PC-9 (cell line): ENCODE measurements at regions not wholly inside any gene's neighbourhood (a gene's known extent, or its start where the extent isn't known, plus 50 kb on each side); places are given as distances from the start of the nearest gene placed in this dataset.

Source experiments
- BruUV-seq: library from RNA; stranded (reverse); fragments of 400-500 nt; replicated peaks from 2 replicates; lab custom pipeline; 2021; lab: Mats Ljungman, UMichigan
- CTCF ChIA-PET: fragments of 300-600 bp; sonication (Branson Sonifier 250); formaldehyde crosslinking; loops from one replicate; lab custom pipeline; 2022; ENCODE audit warnings: antibody characterized with exemption; lab: Charles Lee
- POLR2A ChIA-PET: fragments of 300-600 bp; sonication (Branson Sonifier 250); formaldehyde crosslinking; loops from one replicate; lab custom pipeline; 2022; ENCODE audit warnings: antibody characterized with exemption; ENCODE audit not compliant: unreplicated experiment; lab: Charles Lee
- DNase-seq, 2 experiments: peaks; one replicate each; pipeline versions ENCODE4 v3.0.0 to v3.0.0-alpha.2; 2015 to 2022; ENCODE audit warnings: mixed read lengths in 1 of 2
- H2AFZ ChIP-seq: fragments of 200-600 bp; sonication (generic); 2 replicates; pipeline ENCODE4 v1.8.1; 2017; ENCODE audit warnings: antibody characterized with exemption
- H3F3A ChIP-seq: fragments of 200-600 bp; sonication (generic); 2 replicates; pipeline ENCODE4 v1.8.1; 2017; ENCODE audit warnings: antibody characterized with exemption, mild to moderate bottlenecking, low read depth; ENCODE audit not compliant: insufficient read depth
- H3K27ac ChIP-seq: fragments of 200-600 bp; sonication (generic); 2 replicates; pipeline ENCODE4 v1.6.1; 2016; ENCODE audit warnings: mixed run types
- H3K27me3 ChIP-seq: fragments of 200-600 bp; sonication (generic); 2 replicates; pipeline ENCODE4 v1.6.1; 2016; ENCODE audit warnings: low read depth, mixed run types; ENCODE audit not compliant: insufficient read depth
- H3K36me3 ChIP-seq: fragments of 200-600 bp; sonication (generic); 2 replicates; pipeline ENCODE4 v1.6.1; 2016; ENCODE audit warnings: low read depth, mixed run types
- H3K4me1 ChIP-seq: fragments of 200-600 bp; sonication (generic); replicated peaks from 2 replicates; pipeline ENCODE4 v1.6.1; 2016; ENCODE audit warnings: mixed run types; ENCODE audit not compliant: insufficient read depth
- H3K4me2 ChIP-seq: fragments of 200-600 bp; sonication (generic); 2 replicates; pipeline ENCODE4 v1.6.1; 2017; ENCODE audit warnings: mixed run types
- H3K4me3 ChIP-seq: fragments of 200-600 bp; sonication (generic); 2 replicates; pipeline ENCODE4 v1.6.1; 2016; ENCODE audit warnings: mixed run types
- H3K79me2 ChIP-seq: fragments of 200-600 bp; sonication (generic); 2 replicates; pipeline ENCODE4 v1.6.1; 2017; ENCODE audit warnings: low read depth, mixed run types
- H3K9me2 ChIP-seq: fragments of 200-600 bp; sonication (generic); 2 replicates; pipeline ENCODE4 v1.8.1; 2017; ENCODE audit warnings: mild to moderate bottlenecking; ENCODE audit not compliant: insufficient read depth
- H3K9me3 ChIP-seq: fragments of 200-600 bp; sonication (generic); 2 replicates; pipeline ENCODE4 v1.8.1; 2016; ENCODE audit warnings: low read depth; ENCODE audit not compliant: insufficient read depth
- H4K20me1 ChIP-seq: fragments of 200-600 bp; sonication (generic); 2 replicates; pipeline ENCODE4 v1.8.1; 2017; ENCODE audit not compliant: insufficient read depth
- EZH2 ChIP-seq: fragments of 200-600 bp; sonication (generic); IDR thresholded peaks from 2 replicates; pipeline ENCODE4 v1.8.0; 2017; ENCODE audit warnings: antibody characterized with exemption, low read depth
- intact Hi-C: fragments of 100-400 bp; cut with micrococcal nuclease; formaldehyde crosslinking; loops from one replicate; pipeline ENCODE4 v1.10.0; 2022; ENCODE audit not compliant: unreplicated experiment
- TF ChIP-seq, protein P1 (sequence below): fragments of 200-600 bp; sonication (generic); conservative IDR thresholded peaks from 2 replicates; pipeline ENCODE4 v1.6.1; 2017; ENCODE audit warnings: mixed run types, antibody characterized with exemption, mild to moderate bottlenecking, moderate library complexity

DNA sequence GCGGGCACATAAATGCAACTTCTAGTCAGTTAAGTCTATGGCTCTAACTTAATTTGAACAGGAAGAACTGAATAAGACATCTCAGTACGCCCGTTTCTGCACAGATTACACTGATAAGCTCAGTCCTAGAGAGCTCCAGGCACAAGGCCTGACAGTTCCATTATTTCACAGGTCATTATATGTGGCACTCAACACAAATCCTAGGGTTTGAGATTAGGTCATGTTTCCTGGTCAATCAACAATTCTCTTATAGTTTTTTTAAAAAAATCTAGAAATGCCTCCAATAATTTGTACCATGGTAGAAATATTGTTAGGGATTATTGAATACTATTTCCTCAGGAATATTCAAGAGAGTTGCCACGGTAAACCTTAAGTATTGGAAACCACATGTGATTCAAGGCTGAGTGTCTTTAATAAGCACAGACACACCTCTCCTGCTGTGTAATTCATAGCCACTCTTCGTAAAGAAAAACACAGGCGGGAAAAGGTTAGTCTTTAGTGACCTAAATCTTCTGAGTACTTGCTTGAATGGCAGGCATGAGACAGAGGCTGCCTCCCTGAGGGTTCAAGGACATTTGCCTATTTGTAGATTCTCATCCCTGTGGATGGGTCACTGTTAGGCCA lies 342.9 kb upstream of the ADGRL3 start:
- H3K9me3 ChIP-seq = no peaks in the 10 kb centered on the region
- POLR2A ChIA-PET = no interaction called here
- no peak for DNase-seq
- BruUV-seq = no TSS peak
- no peaks in the 10 kb centered on the region for H4K20me1 ChIP-seq
- no peaks in the 10 kb centered on the region for H3K27me3 ChIP-seq
- no peaks in the 10 kb centered on the region for H3K79me2 ChIP-seq
- H2AFZ ChIP-seq = no peak overlapping the region
- intact Hi-C loops = no loop called here
- no peak overlapping the region for H3K27ac ChIP-seq
- no peaks in the 10 kb centered on the region for H3K36me3 ChIP-seq
- no peak overlapping the region for H3K4me3 ChIP-seq
- H3F3A ChIP-seq = no peaks in the 10 kb centered on the region
- no peak overlapping the region for H3K4me2 ChIP-seq
- CTCF ChIA-PET = no interaction called here
- no peaks in the 10 kb centered on the region for H3K9me2 ChIP-seq
- no peaks in the 10 kb centered on the region for H3K4me1 ChIP-seq
- TF ChIP-seq, protein P1, sequence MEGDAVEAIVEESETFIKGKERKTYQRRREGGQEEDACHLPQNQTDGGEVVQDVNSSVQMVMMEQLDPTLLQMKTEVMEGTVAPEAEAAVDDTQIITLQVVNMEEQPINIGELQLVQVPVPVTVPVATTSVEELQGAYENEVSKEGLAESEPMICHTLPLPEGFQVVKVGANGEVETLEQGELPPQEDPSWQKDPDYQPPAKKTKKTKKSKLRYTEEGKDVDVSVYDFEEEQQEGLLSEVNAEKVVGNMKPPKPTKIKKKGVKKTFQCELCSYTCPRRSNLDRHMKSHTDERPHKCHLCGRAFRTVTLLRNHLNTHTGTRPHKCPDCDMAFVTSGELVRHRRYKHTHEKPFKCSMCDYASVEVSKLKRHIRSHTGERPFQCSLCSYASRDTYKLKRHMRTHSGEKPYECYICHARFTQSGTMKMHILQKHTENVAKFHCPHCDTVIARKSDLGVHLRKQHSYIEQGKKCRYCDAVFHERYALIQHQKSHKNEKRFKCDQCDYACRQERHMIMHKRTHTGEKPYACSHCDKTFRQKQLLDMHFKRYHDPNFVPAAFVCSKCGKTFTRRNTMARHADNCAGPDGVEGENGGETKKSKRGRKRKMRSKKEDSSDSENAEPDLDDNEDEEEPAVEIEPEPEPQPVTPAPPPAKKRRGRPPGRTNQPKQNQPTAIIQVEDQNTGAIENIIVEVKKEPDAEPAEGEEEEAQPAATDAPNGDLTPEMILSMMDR = no peak

DNA sequence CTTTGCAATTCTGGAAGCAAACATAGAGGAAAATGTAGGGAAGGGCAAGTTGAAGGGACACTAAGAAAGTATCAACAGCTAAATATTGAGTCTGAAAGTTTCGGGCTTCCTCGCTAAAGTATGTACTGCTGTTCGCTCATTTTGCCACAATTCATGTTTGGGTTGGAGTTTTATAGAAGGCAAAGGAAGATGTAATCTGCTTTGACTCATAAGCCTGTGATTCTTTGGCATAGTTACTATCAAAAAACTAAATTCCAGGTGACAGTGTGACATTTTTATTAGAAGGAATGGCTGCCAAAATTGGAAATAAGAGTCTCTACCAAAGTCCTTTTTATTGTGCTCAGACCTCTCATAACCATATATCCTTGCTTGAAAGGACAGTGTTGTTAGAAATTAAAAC lies 336.7 kb upstream of the ADGRL3 start:
- TF ChIP-seq EZH2 = no peak
- TF ChIP-seq, protein P1 = no peak
- Histone ChIP-seq H3K9me3 (no peaks in the 10 kb centered on the region), H3K27me3 (no peaks in the 10 kb centered on the region), H3K4me1 (no peaks in the 10 kb centered on the region), H3K9me2 (no peaks in the 10 kb centered on the region), H3K79me2 (no peaks in the 10 kb centered on the region), H3F3A (no peaks in the 10 kb centered on the region), H4K20me1 (no peaks in the 10 kb centered on the region), H2AFZ (no peak overlapping the region), H3K4me3 (no peak overlapping the region), H3K36me3 (no peaks in the 10 kb centered on the region), H3K27ac (no peak overlapping the region), H3K4me2 (no peak overlapping the region)
- ChIA-PET POLR2A (no interaction called here), CTCF (no interaction called here)
- no peak for DNase-seq
- no TSS peak for BruUV-seq
- intact Hi-C loops = no loop called here

DNA sequence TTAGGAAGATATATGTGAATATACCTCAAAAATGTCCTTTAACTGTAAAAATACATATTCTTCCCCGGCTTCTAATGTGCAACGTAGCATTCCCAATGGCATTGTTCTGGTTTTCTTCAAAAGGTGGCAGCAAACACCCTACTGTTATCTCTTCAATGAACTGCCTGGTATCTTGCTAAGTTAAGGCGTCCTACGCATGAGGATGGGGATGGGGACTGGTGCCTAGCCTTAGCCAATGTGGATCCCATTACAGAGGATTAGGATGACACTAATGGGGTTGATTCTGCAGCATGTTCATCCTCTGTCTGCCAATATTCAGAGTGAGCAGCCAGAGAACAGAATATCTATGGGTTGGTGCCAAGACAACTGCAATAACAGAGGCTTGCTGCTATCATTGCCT lies 334.9 kb upstream of the ADGRL3 start:
- Histone ChIP-seq H3K4me2 (no peak overlapping the region), H3F3A (no peaks in the 10 kb centered on the region), H4K20me1 (no peaks in the 10 kb centered on the region), H3K9me2 (no peaks in the 10 kb centered on the region), H2AFZ (no peak overlapping the region), H3K79me2 (no peaks in the 10 kb centered on the region), H3K27ac (no peak overlapping the region), H3K27me3 (no peaks in the 10 kb centered on the region), H3K4me1 (no peaks in the 10 kb centered on the region), H3K36me3 (no peaks in the 10 kb centered on the region), H3K4me3 (no peak overlapping the region), H3K9me3 (no peaks in the 10 kb centered on the region)
- intact Hi-C loops = no loop called here
- CTCF ChIA-PET = no interaction called here
- no peak for TF ChIP-seq EZH2
- TF ChIP-seq, protein P1 = no peak
- no TSS peak for BruUV-seq
- POLR2A ChIA-PET = no interaction called here
- DNase-seq = no peak
